ENCODE measurements at regions not wholly inside any gene's neighbourhood (a gene's known extent, or its start where the extent isn't known, plus 50 kb on each side); places are given as distances from the start of the nearest gene placed in this dataset.

DNA sequence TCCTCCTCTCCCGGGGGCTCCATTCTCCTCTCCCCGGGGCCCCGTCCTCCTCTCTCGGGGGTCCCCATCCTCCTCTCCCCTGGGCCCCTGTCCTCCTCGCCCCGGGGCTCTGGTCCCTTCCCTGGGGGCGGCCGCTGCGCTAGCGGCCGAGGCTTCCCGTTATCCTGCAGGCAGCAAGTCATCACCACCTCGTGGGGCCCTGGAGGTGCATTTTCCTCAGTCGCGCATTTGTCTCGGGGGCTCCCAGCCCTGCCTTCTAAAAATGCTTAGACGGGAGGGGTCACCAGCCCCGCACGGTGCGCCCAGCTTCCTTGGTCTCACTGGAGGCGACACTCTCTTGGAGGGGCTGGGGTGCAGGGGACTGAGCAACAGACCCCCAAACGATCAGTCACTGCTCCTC lies 216.5 kb downstream of the QKI start:
- Histone ChIP-seq H3K4me2 (ENCODE audit: low read depth, low read length) (no peak overlapping the region), H3K4me3 (replicated peaks in 1 of 3; ENCODE audit: insufficient read depth in 1 of 3, low read depth in 2 of 3, low read length in 3 of 3) (no peak overlapping the region), H3K27me3 (ENCODE audit: control insufficient read depth in 1 of 2, insufficient read depth in 2 of 2, low read length in 2 of 2) (peaks cover 0 to 17% of the 10 kb centered on the region in 2 experiments; a peak in 2 of 5 replicates), H3K9me3 (ENCODE audit: low read length) (no peaks in the 10 kb centered on the region), H3K9ac (ENCODE audit: insufficient read depth, low read depth, low read length) (no peak overlapping the region), H3K79me2 (ENCODE audit: insufficient read depth, low read length) (no peaks in the 10 kb centered on the region), H4K20me1 (ENCODE audit: insufficient read depth, low read length) (no peaks in the 10 kb centered on the region), H3K4me1 (ENCODE audit: insufficient read depth, low read length) (peaks cover 6% of the 10 kb centered on the region; the same call in 1 of the 2 replicates), H3K27ac (ENCODE audit: extremely low read length, insufficient read depth, low read length) (no peak overlapping the region), H2AFZ (ENCODE audit: low read length) (no peak overlapping the region), H3K36me3 (replicated peaks in 1 of 2; ENCODE audit: control insufficient read depth in 1 of 2, insufficient read depth in 2 of 2, low read length in 2 of 2) (no peaks in the 10 kb centered on the region)
- FAIRE-seq (no peak), DNase-seq (ENCODE audit: low spot score) (no peak), ATAC-seq (no peak)
- 65% methylated on average over 22 of the region's 22 CpGs for WGBS (ENCODE audit: low lambda C conversion rate)
- POLR2A ChIA-PET, result no interaction called here
- TF ChIP-seq FOSL2 (CRISPR knock-in tag; IDR thresholded peaks at IDR 0.05), result no peak
- TF ChIP-seq, protein P1, sequence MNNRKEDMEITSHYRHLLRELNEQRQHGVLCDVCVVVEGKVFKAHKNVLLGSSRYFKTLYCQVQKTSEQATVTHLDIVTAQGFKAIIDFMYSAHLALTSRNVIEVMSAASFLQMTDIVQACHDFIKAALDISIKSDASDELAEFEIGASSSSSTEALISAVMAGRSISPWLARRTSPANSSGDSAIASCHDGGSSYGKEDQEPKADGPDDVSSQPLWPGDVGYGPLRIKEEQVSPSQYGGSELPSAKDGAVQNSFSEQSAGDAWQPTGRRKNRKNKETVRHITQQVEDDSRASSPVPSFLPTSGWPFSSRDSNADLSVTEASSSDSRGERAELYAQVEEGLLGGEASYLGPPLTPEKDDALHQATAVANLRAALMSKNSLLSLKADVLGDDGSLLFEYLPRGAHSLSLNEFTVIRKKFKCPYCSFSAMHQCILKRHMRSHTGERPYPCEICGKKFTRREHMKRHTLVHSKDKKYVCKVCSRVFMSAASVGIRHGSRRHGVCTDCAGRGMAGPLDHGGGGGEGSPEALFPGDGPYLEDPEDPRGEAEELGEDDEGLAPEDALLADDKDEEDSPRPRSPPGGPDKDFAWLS (CRISPR knock-in tag; IDR thresholded peaks at IDR 0.05; ENCODE audit: borderline replicate concordance), result no peak
- no peak for TF ChIP-seq SP1 (IDR thresholded peaks at IDR 0.05)
- no peak for TF ChIP-seq SP1 (CRISPR knock-in tag; IDR thresholded peaks at IDR 0.05)
- TF ChIP-seq ZBTB21 (CRISPR knock-in tag; IDR thresholded peaks at IDR 0.05), result no peak
- no peak for TF ChIP-seq PAX8 (CRISPR knock-in tag; IDR thresholded peaks at IDR 0.05; ENCODE audit: borderline replicate concordance)
- TF ChIP-seq, protein P2, sequence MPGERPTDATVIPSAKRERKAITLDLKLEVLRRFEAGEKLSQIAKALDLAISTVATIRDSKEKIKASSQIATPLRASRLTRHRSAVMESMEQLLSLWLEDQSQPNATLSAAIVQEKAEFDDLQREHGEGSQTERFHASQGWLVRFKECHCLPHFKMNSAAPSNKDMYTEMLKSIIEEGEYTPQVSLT (CRISPR knock-in tag; IDR thresholded peaks at IDR 0.05; ENCODE audit: borderline replicate concordance, low read depth), result no peak
- no peak for TF ChIP-seq BRCA1 (CRISPR knock-in tag; IDR thresholded peaks at IDR 0.05)
- TF ChIP-seq HNRNPK (IDR thresholded peaks at IDR 0.05; ENCODE audit: low read depth, low read length, poor library complexity, severe bottlenecking), result no peak
- no peak for TF ChIP-seq ZNF614 (CRISPR knock-in tag; IDR thresholded peaks at IDR 0.05; ENCODE audit: borderline replicate concordance)
- TF ChIP-seq IKZF1 (IDR thresholded peaks at IDR 0.05), result no peak
- TF ChIP-seq, protein P3, sequence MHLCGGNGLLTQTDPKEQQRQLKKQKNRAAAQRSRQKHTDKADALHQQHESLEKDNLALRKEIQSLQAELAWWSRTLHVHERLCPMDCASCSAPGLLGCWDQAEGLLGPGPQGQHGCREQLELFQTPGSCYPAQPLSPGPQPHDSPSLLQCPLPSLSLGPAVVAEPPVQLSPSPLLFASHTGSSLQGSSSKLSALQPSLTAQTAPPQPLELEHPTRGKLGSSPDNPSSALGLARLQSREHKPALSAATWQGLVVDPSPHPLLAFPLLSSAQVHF (CRISPR knock-in tag; IDR thresholded peaks at IDR 0.05), result no peak
- TF ChIP-seq ZNF75D (CRISPR knock-in tag; IDR thresholded peaks at IDR 0.05; ENCODE audit: borderline replicate concordance), result no peak
- no TSS peak for BruUV-seq (replicated peaks)
- intact Hi-C loops (cut with micrococcal nuclease; ENCODE audit: unreplicated experiment) (no loop called here), in situ Hi-C loops (cut with HindIII; ENCODE audit: extremely low pct_ligation_motif_present, low pct_unique_long_range_greater_than_20kb) (no loop called here)
- CTCF ChIA-PET (ENCODE audit: low intra/inter-chr PET ratio, low total read pairs), result no interaction called here

Data from HepG2 (cell line).